ENCODE measurements at regions not wholly inside any gene's neighbourhood (a gene's known extent, or its start where the extent isn't known, plus 50 kb on each side); places are given as distances from the start of the nearest gene placed in this dataset.

- TF ChIP-seq CTCF (IDR thresholded peaks at IDR 0.05 in 2 of 3, conservative IDR thresholded peaks at IDR 0.05 in 1 of 3; ENCODE audit: control insufficient read depth in 2 of 3, extremely low read depth in 1 of 3, insufficient read depth in 1 of 3, low read depth in 3 of 3, low read length in 3 of 3) (no peak), NFYB (IDR thresholded peaks at IDR 0.05; ENCODE audit: insufficient read depth, low read depth, low read length) (no peak), SP1 (IDR thresholded peaks at IDR 0.05; ENCODE audit: low read depth, low read length) (no peak), USF1 (IDR thresholded peaks at IDR 0.05; ENCODE audit: borderline replicate concordance, extremely low read length, insufficient read depth, low read depth, low read length) (no peak), ZNF274 (IDR thresholded peaks at IDR 0.05; ENCODE audit: insufficient read depth, insufficient read length) (no peak), SMC3 (IDR thresholded peaks at IDR 0.05; ENCODE audit: borderline replicate concordance, low read length) (no peak), POLR2A (IDR thresholded peaks at IDR 0.05; ENCODE audit: low read depth, low read length) (no peak), TCF12 (IDR thresholded peaks at IDR 0.05; ENCODE audit: low read depth, low read length) (no peak), BHLHE40 (IDR thresholded peaks at IDR 0.05; ENCODE audit: borderline replicate concordance in 1 of 2, low read depth in 2 of 2, low read length in 1 of 2) (no peak), USF2 (IDR thresholded peaks at IDR 0.05; ENCODE audit: borderline replicate concordance, low read depth, low read length) (no peak), MAX (IDR thresholded peaks at IDR 0.05; ENCODE audit: low read depth, low read length) (no peak), MEF2B (IDR thresholded peaks at IDR 0.05; ENCODE audit: partially characterized antibody, poor library complexity, severe bottlenecking) (no peak), ZBTB33 (IDR thresholded peaks at IDR 0.05) (no peak), ATF2 (IDR thresholded peaks at IDR 0.05; ENCODE audit: low read length) (no peak)
Observed at GRCh38 chr4:137310166-137310565, 222.1 kb downstream of the PCDH18 start.
